ENCODE measurements at regions not wholly inside any gene's neighbourhood (a gene's known extent, or its start where the extent isn't known, plus 50 kb on each side); places are given as distances from the start of the nearest gene placed in this dataset.

DNA sequence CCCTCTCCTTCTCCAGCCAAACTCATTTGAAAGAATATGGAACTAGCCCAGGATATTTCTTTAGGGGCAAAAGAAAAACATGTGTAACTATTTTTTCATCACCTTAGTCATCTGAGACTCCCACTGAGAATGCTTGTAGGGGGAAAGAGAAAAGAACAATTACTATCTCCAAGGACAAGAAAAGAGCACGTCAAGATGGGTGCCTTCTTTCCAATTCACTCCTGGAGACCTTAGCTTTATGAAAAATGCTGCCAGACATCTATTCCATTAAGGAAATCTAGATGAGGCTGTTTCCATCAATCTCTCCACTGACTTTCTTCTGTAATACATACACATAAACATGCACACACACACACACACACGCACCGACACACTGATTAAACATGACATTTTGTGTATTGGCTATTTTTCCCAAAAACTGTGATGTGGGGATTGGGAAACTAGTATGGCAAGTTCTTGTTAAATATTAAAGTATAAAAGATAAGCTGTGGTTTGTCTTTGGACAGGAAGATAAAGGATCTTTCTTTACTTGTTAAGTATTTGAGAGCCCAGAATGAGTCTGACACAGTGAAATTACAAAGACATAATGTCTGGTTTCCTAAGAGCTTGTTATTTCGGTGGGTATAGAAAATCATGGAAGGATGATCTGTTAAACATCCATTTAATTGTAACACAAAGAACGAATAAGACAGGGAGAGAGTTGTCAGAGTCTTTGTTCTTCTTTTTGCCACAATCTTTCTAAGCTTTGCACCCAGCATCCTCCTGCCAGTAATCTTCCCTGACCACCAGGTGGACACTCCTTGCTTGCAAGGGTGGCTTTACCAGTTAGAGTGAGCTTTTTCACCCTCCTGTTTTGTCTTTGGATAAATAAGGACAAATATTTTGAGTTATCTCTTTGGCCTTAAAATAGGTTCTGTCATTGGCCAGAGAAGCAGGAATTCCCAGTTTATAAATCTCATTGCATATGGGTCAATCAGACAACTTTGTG lies 177.3 kb upstream of the TMEM72 start:
- TF ChIP-seq, protein P1, sequence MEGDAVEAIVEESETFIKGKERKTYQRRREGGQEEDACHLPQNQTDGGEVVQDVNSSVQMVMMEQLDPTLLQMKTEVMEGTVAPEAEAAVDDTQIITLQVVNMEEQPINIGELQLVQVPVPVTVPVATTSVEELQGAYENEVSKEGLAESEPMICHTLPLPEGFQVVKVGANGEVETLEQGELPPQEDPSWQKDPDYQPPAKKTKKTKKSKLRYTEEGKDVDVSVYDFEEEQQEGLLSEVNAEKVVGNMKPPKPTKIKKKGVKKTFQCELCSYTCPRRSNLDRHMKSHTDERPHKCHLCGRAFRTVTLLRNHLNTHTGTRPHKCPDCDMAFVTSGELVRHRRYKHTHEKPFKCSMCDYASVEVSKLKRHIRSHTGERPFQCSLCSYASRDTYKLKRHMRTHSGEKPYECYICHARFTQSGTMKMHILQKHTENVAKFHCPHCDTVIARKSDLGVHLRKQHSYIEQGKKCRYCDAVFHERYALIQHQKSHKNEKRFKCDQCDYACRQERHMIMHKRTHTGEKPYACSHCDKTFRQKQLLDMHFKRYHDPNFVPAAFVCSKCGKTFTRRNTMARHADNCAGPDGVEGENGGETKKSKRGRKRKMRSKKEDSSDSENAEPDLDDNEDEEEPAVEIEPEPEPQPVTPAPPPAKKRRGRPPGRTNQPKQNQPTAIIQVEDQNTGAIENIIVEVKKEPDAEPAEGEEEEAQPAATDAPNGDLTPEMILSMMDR (conservative IDR thresholded peaks at IDR 0.05; ENCODE audit: control insufficient read depth, insufficient read depth, low read depth, low read length) = peak; percentile 54
- no peak overlapping the region for H3K4me3 ChIP-seq (ENCODE audit: control insufficient read depth, low read depth, low read length)
- peak; percentile 24 for DNase-seq (ENCODE audit: low read depth)

DNA sequence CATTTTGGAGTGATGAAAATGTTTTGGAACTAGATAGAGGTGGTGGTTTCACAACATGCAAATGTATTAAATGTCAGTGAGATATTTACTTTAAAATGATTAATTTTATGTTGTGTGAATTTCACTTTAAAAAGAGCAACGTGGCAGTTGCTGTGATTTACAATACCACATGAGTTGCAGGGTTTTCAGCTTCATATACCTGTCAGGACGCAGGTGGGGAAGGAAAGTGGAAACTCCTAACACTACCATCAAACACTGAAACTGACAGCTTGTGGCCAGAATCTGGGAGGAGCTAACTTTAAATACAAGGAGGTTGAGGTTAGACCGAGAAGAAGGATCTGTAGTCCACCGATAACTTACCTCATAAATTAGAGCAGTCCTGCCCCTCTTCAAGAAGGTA lies 168.9 kb upstream of the TMEM72 start:
- DNase-seq (ENCODE audit: low read depth) = no peak
- no peak overlapping the region for H3K4me3 ChIP-seq (ENCODE audit: control insufficient read depth, low read depth, low read length)
- TF ChIP-seq, protein P1 (conservative IDR thresholded peaks at IDR 0.05; ENCODE audit: control insufficient read depth, insufficient read depth, low read depth, low read length) = no peak

DNA sequence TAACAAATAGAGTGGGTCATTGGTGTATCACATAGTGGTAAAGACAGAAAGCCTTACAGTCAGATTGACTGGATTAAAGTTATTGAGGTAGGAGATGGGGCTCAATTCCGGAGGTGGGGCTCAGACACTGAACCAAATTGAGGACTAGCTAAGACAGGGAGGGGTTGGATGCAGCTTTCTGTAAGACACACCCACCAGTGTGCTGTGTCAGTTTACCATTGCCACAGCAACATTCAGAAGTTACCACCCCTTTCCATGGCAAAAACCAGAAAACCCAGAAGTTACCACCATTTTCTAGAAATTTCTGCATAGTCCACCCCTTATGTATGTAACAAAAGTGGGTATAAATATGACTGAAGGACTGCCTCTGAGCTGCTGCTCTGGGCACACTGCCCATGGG lies 167.6 kb upstream of the TMEM72 start:
- TF ChIP-seq, protein P1 (conservative IDR thresholded peaks at IDR 0.05; ENCODE audit: control insufficient read depth, insufficient read depth, low read depth, low read length) = no peak
- DNase-seq (ENCODE audit: low read depth) = no peak
- no peak overlapping the region for H3K4me3 ChIP-seq (ENCODE audit: control insufficient read depth, low read depth, low read length)

DNA sequence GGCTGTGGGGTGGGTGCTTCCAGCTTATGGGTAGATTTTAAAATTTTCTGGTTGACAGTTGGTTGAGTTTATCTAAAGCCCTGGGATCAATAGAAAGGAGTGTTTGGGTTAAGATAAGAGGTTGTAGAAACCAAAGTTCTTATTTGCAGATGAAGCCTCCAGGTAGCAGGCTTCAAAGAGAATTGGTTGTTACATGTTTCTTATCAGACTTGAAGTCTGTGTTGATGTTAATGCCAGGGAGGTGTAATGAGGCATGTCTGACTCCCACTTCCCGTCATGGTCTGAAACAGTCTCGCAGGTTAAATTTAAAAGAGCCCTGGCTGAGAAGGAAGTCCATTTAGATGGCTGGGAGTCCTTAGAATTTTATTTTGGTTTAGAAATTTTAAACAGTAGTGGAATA lies 165.2 kb upstream of the TMEM72 start:
- no peak overlapping the region for H3K4me3 ChIP-seq (ENCODE audit: control insufficient read depth, low read depth, low read length)
- TF ChIP-seq, protein P1 (conservative IDR thresholded peaks at IDR 0.05; ENCODE audit: control insufficient read depth, insufficient read depth, low read depth, low read length) = no peak
- no peak for DNase-seq (ENCODE audit: low read depth)

DNA sequence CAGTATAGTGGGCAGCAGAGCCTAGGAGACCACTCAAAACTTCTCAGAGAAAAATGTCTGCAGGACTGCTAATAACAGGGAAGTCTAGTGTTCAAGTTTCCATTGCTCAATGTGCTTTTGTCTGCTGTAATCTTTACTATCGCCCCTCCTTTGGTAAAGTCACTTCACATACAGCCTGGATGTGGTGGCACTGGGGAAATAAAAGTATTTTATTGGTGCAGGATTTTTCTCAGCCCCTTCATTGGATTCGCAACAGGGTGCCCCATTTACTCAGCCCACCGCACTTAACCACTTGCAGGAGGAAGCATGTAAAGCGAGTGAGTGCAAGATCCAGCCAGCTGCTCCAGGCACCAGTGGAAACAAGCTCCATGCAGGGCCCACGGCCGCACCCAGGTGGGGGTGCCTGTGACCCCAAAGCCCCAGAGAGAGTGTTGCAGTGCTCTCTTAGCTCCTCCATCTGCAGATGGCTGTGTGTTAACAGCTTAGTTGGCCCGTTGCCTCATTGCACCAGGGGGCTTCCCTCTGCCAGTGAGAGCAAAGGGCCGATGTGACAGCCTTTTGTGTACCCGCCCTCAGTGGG lies 163.5 kb upstream of the TMEM72 start:
- TF ChIP-seq, protein P1 (conservative IDR thresholded peaks at IDR 0.05; ENCODE audit: control insufficient read depth, insufficient read depth, low read depth, low read length) = no peak
- DNase-seq (ENCODE audit: low read depth) = no peak
- no peak overlapping the region for H3K4me3 ChIP-seq (ENCODE audit: control insufficient read depth, low read depth, low read length)

DNA sequence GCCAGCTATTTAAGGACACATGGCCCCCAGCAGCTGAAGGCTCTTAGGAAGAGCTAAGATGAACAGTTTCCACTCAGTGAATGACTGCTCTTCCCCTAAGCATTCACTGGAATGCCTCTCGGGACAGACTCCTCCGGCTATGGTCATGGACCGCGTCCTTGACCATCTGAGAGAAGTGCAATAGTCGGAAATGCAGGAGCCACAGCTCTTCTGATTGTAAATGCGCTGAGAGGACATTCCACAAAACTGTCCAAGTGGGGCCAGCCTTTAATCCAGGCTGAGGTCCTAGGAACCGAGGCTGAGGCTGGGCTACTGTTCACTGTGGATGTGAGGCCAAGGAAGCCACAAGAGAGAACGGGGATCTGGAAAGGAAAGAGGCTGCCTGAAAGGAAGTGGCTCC lies 162.0 kb upstream of the TMEM72 start:
- H3K4me3 ChIP-seq (ENCODE audit: control insufficient read depth, low read depth, low read length) = no peak overlapping the region
- DNase-seq (ENCODE audit: low read depth) = no peak
- TF ChIP-seq, protein P1 (conservative IDR thresholded peaks at IDR 0.05; ENCODE audit: control insufficient read depth, insufficient read depth, low read depth, low read length) = no peak
